ENCODE measurements at regions not wholly inside any gene's neighbourhood (a gene's known extent, or its start where the extent isn't known, plus 50 kb on each side); places are given as distances from the start of the nearest gene placed in this dataset.

DNA sequence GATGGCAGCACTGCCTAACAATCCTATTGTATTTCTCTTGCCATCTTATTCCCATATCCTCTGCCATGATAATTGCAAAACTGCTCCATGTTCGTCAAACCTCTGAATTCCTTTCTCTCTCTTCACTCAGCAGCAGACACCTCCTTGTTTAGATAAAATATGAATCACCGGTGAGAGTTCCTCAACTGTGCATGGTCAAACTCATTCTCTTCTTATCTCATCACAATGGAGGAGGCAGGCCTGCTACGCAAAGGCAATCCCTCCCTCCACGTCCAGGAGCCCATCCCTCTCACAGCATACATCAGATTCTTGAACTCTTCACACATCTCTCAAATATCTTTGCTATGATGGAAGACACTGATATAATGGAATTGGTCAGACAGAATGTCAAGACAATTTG is 90.1 kb upstream of the DAAM1 start:
- Histone ChIP-seq H3K9ac (ENCODE audit: insufficient read depth, low read depth, low read length) (no peak overlapping the region), H2AFZ (ENCODE audit: low read length) (no peak overlapping the region), H3K4me3 (replicated peaks in 1 of 3; ENCODE audit: insufficient read depth in 1 of 3, low read depth in 2 of 3, low read length in 3 of 3) (no peak overlapping the region), H4K20me1 (ENCODE audit: insufficient read depth, low read length) (no peaks in the 10 kb centered on the region), H3K4me1 (ENCODE audit: insufficient read depth, low read length) (no peaks in the 10 kb centered on the region), H3K36me3 (replicated peaks in 1 of 2; ENCODE audit: control insufficient read depth in 1 of 2, insufficient read depth in 2 of 2, low read length in 2 of 2) (no peaks in the 10 kb centered on the region), H3K27me3 (ENCODE audit: control insufficient read depth in 1 of 2, insufficient read depth in 2 of 2, low read length in 2 of 2) (no peaks in the 10 kb centered on the region), H3K9me3 (ENCODE audit: low read length) (no peaks in the 10 kb centered on the region), H3K79me2 (ENCODE audit: insufficient read depth, low read length) (no peaks in the 10 kb centered on the region), H3K4me2 (ENCODE audit: low read depth, low read length) (no peak overlapping the region), H3K27ac (ENCODE audit: extremely low read length, insufficient read depth, low read length) (no peak overlapping the region)
- intact Hi-C loops (cut with micrococcal nuclease; ENCODE audit: unreplicated experiment) = no loop called here
- TF ChIP-seq, protein P1, sequence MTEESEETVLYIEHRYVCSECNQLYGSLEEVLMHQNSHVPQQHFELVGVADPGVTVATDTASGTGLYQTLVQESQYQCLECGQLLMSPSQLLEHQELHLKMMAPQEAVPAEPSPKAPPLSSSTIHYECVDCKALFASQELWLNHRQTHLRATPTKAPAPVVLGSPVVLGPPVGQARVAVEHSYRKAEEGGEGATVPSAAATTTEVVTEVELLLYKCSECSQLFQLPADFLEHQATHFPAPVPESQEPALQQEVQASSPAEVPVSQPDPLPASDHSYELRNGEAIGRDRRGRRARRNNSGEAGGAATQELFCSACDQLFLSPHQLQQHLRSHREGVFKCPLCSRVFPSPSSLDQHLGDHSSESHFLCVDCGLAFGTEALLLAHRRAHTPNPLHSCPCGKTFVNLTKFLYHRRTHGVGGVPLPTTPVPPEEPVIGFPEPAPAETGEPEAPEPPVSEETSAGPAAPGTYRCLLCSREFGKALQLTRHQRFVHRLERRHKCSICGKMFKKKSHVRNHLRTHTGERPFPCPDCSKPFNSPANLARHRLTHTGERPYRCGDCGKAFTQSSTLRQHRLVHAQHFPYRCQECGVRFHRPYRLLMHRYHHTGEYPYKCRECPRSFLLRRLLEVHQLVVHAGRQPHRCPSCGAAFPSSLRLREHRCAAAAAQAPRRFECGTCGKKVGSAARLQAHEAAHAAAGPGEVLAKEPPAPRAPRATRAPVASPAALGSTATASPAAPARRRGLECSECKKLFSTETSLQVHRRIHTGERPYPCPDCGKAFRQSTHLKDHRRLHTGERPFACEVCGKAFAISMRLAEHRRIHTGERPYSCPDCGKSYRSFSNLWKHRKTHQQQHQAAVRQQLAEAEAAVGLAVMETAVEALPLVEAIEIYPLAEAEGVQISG (CRISPR knock-in tag; IDR thresholded peaks at IDR 0.05) = no peak
- TF ChIP-seq CC2D1A (CRISPR knock-in tag; IDR thresholded peaks at IDR 0.05) (no peak), KLF9 (CRISPR knock-in tag; IDR thresholded peaks at IDR 0.05; ENCODE audit: low read depth) (no peak), ZFYVE20 (CRISPR knock-in tag; IDR thresholded peaks at IDR 0.05; ENCODE audit: borderline replicate concordance, low read depth) (no peak), ZMYM2 (CRISPR knock-in tag; IDR thresholded peaks at IDR 0.05) (no peak), ZFP36 (IDR thresholded peaks at IDR 0.05; ENCODE audit: borderline replicate concordance, low read depth, low read length, partially characterized antibody) (no peak), ZNF878 (CRISPR knock-in tag; IDR thresholded peaks at IDR 0.05) (no peak), KLF6 (CRISPR knock-in tag; IDR thresholded peaks at IDR 0.05) (no peak), NCOR1 (IDR thresholded peaks at IDR 0.05; ENCODE audit: borderline replicate concordance, low read length) (no peak), KDM2A (CRISPR knock-in tag; IDR thresholded peaks at IDR 0.05; ENCODE audit: borderline replicate concordance, low read depth) (no peak)
- TF ChIP-seq, protein P2, sequence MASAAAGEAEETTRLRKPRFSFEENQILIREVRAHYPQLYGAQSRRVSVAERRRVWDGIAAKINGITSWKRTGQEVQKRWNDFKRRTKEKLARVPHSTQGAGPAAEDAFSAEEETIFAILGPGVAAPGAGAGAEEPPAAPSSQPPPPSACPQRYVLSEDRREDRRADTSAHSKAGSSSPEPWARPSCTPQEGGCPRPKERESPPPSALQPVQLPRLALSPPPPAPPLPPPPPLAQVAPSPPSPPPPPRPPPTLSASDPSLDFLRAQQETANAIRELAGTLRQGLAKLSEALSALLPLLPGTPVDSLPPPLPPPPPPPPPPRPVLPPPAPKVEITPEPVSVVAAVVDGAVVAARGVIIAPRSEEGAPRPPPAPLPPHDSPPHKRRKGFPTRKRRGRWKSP (CRISPR knock-in tag; IDR thresholded peaks at IDR 0.05) = no peak
- TF ChIP-seq, protein P3, sequence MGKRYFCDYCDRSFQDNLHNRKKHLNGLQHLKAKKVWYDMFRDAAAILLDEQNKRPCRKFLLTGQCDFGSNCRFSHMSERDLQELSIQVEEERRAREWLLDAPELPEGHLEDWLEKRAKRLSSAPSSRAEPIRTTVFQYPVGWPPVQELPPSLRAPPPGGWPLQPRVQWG (CRISPR knock-in tag; IDR thresholded peaks at IDR 0.05; ENCODE audit: borderline replicate concordance, low read depth) = no peak
- TF ChIP-seq, protein P4, sequence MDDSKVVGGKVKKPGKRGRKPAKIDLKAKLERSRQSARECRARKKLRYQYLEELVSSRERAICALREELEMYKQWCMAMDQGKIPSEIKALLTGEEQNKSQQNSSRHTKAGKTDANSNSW (CRISPR knock-in tag; IDR thresholded peaks at IDR 0.05; ENCODE audit: borderline replicate concordance) = no peak
- TF ChIP-seq, protein P5, sequence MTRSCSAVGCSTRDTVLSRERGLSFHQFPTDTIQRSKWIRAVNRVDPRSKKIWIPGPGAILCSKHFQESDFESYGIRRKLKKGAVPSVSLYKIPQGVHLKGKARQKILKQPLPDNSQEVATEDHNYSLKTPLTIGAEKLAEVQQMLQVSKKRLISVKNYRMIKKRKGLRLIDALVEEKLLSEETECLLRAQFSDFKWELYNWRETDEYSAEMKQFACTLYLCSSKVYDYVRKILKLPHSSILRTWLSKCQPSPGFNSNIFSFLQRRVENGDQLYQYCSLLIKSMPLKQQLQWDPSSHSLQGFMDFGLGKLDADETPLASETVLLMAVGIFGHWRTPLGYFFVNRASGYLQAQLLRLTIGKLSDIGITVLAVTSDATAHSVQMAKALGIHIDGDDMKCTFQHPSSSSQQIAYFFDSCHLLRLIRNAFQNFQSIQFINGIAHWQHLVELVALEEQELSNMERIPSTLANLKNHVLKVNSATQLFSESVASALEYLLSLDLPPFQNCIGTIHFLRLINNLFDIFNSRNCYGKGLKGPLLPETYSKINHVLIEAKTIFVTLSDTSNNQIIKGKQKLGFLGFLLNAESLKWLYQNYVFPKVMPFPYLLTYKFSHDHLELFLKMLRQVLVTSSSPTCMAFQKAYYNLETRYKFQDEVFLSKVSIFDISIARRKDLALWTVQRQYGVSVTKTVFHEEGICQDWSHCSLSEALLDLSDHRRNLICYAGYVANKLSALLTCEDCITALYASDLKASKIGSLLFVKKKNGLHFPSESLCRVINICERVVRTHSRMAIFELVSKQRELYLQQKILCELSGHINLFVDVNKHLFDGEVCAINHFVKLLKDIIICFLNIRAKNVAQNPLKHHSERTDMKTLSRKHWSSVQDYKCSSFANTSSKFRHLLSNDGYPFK (CRISPR knock-in tag; IDR thresholded peaks at IDR 0.05; ENCODE audit: borderline replicate concordance) = no peak
- TF ChIP-seq, protein P6, sequence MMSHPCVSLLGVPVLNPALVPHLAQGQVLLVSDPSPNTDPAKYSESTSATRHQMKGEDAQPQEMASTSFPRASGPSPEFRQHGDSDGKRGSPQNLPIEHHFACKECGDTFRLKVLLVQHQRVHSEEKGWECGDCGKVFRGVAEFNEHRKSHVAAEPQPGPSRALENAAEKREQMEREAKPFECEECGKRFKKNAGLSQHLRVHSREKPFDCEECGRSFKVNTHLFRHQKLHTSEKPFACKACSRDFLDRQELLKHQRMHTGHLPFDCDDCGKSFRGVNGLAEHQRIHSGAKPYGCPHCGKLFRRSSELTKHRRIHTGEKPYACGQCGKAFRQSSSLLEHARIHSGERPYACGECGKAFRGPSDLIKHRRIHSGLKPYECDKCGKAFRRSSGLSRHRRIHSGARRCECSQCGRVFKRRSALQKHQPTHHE (CRISPR knock-in tag; IDR thresholded peaks at IDR 0.05; ENCODE audit: borderline replicate concordance) = no peak
- WGBS (ENCODE audit: low lambda C conversion rate) = 2% methylated on average over 4 of the region's 4 CpGs
- ChIA-PET POLR2A (no interaction called here), CTCF (ENCODE audit: low intra/inter-chr PET ratio, low total read pairs) (no interaction called here)
- in situ Hi-C loops (cut with HindIII; ENCODE audit: extremely low pct_ligation_motif_present, low pct_unique_long_range_greater_than_20kb) = no loop called here
- ATAC-seq (no peak), FAIRE-seq (no peak), DNase-seq (ENCODE audit: low spot score) (no peak)
- no TSS peak for BruUV-seq (replicated peaks)

Data from HepG2 (cell line).